ENCODE measurements at regions not wholly inside any gene's neighbourhood (a gene's known extent, or its start where the extent isn't known, plus 50 kb on each side); places are given as distances from the start of the nearest gene placed in this dataset.

GRCh38 chr15:31263751-31264558 lies 62.7 kb upstream of the KLF13 start:
- DNase-seq (ENCODE audit: low read depth): no peak

DNA sequence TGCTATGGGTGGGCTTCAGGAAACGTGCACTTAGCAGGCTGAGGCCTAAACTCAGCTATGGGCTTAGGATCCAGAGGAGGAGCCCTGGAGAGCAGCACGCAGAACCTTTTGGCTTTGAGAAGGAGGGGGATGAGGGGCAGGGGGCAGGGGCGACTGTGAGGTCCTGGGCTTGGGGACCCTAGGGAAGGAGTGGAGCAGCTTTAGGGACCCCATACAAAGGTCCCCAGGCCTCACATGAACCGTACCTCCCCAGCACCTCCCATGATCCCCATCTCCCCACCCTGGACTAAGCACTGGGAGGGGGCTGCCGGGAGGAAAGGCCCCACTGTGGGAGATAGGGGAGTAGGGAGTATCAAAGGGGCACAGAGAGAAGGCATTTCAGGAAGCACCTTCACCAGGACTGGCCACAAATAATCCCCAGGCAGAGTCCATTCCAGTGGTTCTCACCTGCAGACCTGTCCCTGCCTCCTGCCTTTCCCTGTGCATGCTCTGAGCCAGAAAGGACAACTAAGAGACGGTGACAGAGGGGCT lies 62.0 kb upstream of the KLF13 start:
- no peak for DNase-seq (ENCODE audit: low read depth)

- no peak for DNase-seq (ENCODE audit: low read depth)
These were observed 61.4 kb upstream of the KLF13 start for GRCh38 chr15:31265090-31265870.

DNA sequence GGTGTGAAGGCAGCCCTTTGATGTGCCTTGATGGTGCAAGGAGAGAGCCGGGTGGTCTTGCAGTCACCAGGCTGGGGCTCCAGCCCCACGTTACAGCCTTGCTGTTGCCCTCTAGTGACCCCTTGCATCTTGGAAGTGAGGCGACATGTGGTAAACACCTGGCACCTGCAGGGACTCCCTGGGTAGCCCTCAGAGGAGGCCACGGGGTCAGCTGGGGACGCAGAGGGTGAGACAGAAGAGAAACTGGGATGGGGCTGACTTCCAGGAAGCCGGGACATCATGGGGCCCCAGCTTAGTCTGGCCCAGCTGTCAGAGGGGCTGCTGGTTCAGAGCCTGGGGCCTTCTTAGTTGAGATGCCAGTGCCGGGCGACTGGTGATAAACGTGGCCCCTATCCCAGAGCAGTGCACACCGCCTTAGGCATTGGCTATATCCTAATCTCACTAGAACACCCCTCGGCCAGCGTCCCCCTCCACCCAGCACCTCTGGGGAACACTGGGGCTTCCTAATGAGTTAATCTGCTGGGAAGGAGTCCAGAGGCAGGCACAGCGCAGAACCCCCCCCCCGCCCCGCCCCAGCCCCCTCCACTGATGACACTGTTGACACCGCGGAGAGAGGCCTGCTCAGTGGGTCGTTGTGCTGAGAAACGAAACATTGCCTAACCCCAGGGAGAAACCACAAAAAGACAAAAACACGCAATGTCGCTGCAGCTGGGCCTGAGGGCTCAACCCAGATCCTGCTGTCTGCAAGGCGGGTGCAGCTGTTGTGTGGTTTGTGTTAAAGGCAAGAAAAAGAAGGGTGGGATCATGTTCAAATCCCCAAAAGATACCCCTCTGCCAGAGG lies 60.5 kb upstream of the KLF13 start:
- no peak for DNase-seq (ENCODE audit: low read depth)

DNA sequence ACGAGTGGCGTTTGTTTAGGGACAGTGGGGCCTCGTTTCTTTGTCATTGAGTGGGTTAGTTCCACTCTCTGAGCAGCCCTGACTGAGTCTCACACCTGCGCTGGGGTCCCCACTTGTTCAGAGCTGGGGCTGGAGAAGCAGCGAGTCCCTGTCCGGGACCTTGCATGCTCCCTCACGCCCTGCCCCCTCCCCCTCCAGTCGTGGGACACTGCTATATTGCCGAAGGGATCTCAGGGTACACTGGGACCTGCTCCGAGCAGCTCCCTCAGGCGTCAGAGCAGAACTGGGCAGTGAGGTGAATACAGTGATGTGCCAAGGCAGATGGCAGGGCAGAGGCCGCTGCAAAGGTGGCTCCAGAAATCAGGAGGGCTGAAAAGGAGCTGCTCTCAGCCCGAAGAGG lies 59.9 kb upstream of the KLF13 start:
- DNase-seq (ENCODE audit: low read depth): no peak

- no peak for DNase-seq (ENCODE audit: low read depth)
These were observed 59.2 kb upstream of the KLF13 start for GRCh38 chr15:31267161-31268107.

DNA sequence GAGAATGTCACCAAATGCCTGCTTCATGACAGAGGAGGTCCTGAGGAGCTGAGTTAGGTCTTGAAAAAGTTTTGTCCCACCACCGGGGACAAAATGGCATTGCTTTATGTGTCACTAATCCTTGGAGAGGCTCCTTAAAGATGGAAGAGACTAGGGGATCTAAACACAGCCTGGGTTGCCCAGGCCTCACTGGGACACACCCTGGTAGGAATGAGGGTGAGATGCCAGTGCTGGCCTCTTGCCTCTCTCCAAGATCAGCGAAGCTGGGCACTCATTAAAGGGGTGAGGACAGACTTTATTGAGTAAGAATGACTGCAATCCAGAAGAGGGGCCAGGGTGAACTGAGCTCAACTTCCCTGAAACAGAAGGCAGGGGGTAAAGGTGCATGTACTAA lies 58.5 kb upstream of the KLF13 start:
- no peak for DNase-seq (ENCODE audit: low read depth)

DNA sequence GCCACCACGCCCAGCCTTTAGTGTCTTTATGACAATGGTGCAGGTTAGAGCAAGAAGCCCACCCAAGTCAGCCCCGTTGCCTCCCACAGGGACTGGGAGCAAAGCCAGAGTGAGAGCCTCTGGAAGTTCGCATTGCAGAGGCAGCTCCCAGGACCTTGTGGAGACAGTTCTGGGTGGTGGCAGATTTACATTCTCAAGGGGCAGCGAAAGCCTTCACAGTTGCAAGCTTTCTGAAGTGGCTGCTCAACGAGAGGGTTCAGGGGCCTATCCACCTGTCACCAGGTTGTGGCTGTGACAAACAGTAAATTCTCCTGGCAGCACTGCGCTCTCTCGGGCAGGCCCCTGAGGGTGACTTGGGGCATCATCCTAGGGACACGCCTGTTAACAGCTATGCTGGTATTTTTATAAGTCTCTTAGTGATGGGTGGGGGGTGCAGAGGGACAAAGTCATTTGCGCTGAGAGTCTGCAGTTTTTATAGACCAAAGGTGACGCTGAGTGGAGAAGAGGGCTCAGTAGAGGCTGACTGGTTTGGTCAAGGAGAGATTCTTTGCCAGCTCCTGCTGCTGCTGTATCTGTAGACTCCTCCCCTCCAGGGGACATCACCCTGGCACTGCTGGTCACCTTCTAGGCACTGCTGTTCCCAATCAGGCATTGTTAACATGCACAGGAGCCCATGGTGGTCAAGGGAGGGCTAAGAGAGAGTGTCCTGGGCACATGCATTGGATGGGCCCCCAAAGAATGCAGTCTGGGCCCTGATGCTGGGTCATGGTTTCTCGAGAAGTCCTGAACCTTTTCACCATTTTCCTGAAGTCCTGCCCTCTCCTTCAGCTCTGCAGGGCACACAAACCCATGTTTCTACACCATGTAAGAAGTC lies 57.5 kb upstream of the KLF13 start:
- no peak for DNase-seq (ENCODE audit: low read depth)

- DNase-seq (ENCODE audit: low read depth): no peak
These were observed 56.6 kb upstream of the KLF13 start for GRCh38 chr15:31269816-31270575.

DNA sequence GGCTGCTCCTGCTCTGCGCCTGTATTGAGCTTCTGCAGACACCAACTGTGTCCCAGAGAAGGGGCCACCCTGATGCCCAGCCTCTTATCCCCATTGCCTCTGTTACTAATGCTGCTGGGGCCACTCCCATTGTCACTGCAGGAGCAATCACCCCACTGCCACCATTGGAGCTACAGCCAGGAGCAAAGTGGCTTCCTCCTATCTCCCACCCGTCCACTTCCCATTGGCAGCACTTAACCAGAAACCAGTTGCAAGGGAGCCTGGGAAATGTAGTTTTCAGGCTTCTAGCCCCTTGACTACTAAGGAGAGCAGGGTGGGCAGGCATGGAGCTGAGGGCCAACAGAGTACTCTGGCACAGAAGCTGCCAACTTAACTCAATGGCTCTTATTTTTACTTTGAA lies 55.9 kb upstream of the KLF13 start:
- DNase-seq (ENCODE audit: low read depth): no peak

DNA sequence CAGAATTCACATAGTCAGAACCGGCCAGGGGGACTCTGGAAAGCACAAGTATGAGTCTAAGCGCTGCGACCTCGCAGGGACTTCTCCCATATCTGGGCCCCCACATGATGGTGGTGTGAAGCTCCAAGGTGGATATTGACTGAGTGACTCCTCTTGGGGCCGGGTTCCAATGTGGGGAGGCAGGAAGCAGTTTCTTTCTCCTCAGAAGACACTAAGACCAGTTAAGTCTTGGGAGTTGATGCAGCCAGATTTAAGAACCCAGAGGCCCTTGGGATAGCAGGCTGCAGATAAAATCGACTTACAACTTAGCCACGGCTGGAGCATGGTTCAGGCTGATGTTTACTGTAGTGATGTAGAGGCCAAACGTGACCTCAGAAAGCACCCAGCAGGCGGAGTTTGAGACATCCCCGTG lies 55.4 kb upstream of the KLF13 start:
- no peak for DNase-seq (ENCODE audit: low read depth)

DNA sequence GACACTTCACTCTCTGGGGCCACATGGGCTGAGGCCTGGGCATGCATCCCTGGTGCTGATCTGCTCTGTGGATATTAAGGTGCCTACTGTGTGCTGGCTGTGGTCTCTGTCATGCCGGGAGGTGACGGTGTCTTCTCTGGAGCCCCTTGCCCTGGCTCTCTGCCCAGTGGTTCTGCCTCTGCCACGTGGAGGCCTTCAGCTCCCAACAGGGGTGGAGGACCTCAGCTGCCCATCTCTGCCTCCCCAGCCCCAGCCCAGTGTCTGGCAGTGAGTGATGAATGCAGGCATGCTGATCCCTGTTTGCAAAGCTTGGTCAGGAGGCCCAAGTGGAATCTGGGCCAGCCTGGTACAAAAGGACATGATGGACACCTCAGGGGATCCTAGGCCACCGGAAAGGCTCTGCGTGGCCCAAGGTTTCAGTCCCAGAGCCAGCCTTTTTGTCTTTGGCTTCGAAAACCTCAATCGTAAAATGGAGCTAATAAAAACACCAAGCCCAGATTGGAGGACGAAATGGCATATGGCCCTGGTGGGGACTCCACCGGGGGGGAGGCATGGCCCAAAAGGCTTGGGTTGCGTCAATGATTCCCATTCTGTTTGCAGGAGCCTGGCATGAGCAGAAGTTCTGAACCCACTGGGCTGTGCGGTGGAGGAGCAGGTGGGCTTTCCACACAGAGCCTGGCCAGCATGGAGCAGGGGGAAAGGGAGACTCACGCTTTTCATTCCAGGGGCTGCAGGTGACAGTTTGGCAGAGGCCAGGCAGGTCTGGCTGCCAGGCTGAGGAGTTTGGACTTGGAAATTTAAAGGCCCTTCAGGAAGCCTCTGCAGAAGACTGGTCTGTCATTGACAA lies 54.7 kb upstream of the KLF13 start:
- DNase-seq (ENCODE audit: low read depth): no peak

DNA sequence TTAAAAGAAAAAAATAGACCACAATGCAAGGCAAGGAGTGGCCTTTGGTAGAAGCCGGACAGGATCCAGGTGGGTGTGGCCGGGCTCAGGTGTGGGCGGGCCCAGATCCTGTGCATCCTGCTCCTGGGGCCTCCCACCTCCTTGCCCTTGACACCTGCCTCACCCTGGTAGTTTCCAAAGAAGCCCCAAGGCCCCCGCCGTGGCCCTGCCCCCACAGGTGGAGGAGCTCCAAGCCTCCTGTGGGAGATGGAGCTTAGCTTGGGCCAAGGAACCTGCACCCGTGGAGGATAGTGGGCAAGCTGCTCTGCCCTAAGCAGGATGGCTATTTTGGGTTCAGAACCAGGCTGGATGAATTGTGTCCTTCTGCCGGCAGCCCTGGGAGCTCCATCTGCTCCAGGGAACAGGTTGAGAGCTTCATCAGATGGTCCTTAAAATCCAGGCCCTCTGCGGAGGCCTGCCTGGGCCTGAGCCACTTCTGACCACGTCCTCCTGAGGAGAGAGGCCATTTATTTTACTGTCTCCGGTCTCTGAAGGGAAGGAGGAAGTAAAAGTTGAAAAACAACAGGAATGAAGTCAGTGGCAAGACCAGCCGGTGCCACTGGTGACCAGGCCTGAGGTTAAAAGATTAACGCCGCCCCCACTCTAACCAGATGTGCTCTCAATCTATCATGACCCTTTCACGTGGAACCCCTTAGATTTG lies 53.9 kb upstream of the KLF13 start:
- DNase-seq (ENCODE audit: low read depth): no peak

- DNase-seq (ENCODE audit: low read depth): no peak
These were observed 53.2 kb upstream of the KLF13 start for GRCh38 chr15:31273258-31273941.

GRCh38 chr15:31274496-31275330 lies 51.9 kb upstream of the KLF13 start:
- no peak for DNase-seq (ENCODE audit: low read depth)
